NCI-H1105 treated with DMSO at 0.1 percent for 48 hours (cell line): ENCODE measurements at regions not wholly inside any gene's neighbourhood (a gene's known extent, or its start where the extent isn't known, plus 50 kb on each side); places are given as distances from the start of the nearest gene placed in this dataset.
A peak's percentile ranks its signal among the peaks of the same experiment; 100 is the strongest.

ENCODE experiments used
- DNase-seq: peaks from one replicate; lab custom pipeline; 2025; lab: John Stamatoyannopoulos, UW

DNA sequence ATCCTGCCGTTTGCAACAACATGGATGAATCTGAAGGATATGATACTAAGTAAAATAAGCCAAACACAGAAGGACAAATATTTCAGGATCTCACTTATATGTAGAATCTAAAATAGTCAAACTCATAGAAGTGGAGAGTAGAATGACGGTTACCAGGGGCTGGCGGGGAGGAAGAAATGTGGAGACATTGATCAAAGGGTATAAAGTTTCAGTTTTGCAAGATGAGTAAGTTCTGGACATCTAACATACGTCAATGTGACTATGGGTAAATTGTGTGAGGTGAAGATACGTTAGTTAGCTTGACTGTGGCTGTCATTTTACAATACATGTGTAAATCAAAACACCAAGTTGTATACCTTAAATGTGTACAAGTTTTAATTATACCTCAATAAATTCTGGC, 200.3 kb downstream of the SNX18 start:
- DNase-seq: no peak

DNA sequence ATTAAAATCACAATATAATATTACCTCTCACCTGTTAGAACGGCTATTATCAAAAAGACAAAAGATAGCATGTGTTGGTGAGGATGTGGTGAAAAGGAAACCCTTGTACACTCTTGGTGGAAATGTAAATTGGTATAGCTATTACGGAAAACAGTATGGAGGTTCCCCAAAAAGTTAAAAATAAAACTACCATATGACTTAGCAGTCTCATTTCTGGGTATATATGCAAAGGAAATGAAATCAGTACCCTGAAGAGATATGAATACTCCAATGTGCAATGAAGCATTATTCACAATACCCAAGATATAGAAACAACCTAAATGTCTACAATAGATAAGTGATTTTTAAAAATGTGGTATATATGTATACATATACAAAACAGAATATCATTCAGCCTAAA, 199.9 kb downstream of the SNX18 start:
- no peak for DNase-seq

DNA sequence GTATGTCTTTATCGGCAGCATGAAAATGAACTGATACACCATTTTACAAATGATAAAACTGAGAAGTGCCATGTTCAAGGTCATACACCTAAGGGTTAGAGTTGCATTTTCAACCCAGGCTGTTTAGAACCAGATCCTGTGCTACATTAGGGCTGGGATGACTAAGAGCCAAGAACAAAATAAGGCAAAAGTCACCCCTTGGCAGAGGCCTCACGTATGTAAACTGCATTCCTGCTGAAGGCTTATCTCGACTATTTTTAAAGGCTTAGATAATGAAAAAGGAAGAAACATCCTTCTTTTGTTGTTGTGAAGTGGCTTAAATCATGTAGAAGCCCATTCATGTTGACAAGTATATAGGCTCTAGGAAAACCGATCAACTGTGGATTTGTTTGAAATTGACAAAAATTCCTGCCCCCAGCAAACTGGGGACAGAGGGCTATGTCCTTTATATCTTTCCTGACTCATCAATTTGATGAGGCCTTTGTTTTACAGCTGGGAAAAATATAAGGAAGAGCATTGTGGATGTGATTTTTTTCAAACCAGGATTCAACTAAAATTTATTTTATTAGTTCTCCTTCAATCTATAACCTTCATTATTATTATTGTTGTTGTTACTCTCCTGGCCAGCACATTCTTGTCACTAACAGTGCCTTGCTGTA, 196.5 kb downstream of the SNX18 start:
- DNase-seq: no peak

DNA sequence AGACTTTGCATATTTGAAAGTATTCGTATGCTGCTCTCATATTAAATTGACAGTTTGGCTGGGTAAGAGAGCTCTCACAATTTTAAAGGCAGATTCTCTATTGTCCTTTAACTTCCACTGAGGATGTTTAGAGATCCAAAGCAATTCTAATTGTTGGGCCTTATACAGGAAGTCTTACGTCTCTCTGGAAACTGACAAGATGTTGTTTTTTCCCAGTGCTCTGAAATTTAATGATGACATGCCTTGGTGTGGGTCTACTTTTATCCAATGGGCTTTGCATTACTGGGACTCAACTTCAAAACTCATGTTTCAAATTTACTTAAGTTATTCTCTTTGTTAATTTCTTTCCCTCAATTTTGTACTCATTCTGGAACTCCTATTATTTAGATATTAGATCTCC, 191.5 kb downstream of the SNX18 start:
- DNase-seq: no peak

DNA sequence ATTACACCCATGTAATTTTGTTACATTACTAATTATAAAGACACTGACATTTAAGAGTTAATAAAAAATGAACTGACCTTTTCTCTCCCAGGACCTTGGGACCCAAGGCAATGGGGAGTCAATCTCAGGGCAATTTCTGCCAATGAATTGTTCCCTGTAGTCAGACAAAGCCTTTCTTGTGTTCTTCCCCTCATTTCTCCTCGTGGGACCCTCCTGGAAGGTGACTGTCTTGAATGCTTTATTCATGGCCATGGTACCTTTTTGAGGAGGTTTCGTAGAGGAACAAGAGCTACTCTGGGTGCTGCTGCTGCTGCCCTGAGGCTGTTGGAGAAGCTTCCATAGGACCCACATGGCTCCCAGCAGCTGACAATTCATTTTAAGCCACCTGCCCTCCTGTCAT, 190.3 kb downstream of the SNX18 start:
- no peak for DNase-seq

DNA sequence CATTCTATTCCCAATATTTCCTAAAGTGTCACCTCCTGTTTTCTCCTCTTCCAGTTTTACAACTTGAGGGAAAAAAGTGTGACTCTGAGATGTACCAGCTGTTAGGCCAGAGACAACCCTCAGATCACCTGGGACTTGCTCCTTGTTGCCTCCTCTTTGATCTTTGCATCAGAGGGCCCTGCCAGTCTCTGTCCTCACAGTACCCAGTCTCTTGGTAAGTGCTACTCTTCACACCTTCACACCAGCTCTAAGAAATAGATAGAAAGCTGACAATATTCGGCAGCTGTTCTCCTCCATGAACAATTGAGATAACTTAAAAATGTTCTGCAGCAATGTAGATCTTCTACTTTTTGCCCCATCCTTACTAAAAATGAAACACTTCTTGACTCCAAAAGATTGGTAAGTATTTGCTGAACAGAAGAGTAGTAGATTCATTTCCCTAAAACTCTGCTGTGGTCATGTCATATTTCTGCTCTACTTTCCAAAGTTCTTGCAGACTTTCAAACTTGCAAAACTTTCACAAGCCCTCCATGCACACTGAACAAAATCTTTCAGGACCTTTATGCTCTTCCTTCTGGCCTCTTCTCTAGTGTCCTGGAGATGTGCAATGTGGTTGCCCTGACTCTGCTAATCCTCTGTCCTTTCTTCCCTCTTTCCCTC, 188.6 kb downstream of the SNX18 start:
- no peak for DNase-seq

DNA sequence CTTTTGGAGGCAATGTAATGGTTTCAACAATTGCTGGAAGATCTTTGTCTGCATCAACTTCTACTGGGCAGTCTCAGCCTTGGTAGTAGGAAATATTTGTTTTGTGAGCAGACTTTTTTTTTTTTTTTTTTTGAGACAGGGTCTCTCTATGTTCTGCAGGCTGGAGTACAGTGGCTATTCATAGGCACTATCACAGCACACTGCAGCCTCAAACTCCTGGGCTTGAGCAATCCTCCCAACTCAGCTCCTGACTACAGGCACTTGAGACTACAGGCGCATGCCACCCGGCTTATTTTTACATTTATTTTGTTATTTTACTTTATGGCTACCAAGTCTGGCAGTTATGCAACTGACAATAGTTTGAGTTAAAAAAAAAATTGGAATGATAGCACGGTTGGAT, 187.3 kb downstream of the SNX18 start:
- no peak for DNase-seq

DNA sequence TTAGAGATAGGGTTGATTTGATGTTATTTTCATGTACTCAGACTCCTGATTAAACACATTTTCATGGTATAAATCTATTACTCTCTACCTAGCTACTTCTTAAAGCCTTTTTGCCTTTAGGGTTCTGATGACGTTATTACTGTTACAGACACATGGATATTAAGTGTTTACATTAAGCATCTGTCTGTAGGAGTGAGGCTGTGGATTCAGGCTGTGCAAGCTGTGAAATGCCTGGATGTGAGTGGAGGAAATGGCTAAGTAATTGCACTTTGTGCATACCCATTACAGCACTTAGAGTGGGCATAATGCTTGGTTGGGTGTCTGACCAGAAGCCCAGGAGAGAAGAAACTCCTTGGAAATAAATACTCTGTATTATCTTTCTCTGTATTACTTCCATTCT, 186.8 kb downstream of the SNX18 start:
- DNase-seq: no peak

DNA sequence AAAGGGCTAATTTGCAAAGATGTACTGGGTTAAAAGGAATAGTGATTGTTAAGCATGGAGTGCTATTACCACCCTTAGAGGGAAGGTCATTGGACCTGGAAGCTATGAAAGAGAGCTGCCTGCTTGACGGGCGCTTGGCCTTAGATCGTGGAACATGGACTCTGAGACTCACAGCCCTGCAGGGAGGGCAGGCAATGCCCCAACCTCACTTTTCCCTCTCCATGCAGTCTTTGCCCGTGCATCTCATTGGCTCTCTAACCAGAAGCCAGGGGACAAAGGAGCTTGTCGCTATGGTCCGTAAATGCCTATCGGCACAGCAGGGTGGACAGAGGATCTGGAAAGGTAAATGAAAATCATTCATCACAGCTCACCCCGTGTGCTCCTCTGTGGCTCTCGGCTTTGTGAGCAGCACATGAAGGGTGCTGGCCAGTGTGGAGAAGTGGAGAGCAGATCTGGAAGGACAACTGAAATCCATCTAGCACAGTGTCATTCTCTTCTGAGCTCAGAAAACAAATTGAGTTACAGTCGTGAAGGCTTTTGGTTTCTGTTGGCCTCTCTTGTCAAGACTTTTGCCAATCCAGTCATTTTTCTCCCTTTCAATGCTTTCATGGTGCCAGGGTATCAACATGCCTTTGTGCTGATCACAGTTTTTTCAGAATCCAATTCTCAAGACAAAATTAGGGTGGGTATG, 186.2 kb downstream of the SNX18 start:
- no peak for DNase-seq

DNA sequence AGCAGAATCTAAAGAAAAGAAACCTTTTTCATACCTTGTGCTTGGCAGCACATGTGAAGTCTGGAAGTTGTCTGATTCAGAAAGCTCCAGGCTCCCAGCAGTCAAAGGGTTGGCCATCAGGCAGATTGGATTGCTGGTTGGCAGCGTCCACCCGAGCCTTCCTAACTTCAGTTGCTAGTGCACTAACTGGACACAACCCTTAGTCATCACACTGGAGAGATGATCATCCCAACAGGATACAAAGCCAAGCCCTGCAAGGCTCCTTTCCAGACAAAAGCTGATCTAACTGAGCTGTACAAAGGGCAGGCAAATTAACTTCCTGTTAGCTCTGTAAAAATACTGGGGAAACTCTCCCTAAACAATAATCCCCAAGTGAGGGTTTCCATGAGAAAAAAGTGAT, 185.6 kb downstream of the SNX18 start:
- DNase-seq: no peak

DNA sequence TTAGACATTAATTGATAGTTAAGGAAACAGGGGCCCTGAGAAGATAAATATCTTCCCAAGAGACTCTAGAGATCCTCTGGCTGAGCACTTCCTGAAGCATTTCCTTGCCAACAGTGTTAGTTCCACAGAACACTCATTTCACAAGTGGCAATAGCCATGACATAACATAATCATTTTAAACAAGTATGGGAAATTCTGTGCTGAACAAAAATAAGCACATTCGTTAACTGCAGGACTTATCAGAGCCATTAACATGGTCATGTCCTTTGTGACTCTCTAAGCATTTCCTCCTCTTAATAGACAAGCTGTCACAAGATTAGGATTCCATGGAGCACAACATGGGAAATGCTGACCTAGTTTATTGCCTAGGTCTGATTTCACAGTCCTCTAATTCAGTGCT, 184.9 kb downstream of the SNX18 start:
- DNase-seq: no peak

DNA sequence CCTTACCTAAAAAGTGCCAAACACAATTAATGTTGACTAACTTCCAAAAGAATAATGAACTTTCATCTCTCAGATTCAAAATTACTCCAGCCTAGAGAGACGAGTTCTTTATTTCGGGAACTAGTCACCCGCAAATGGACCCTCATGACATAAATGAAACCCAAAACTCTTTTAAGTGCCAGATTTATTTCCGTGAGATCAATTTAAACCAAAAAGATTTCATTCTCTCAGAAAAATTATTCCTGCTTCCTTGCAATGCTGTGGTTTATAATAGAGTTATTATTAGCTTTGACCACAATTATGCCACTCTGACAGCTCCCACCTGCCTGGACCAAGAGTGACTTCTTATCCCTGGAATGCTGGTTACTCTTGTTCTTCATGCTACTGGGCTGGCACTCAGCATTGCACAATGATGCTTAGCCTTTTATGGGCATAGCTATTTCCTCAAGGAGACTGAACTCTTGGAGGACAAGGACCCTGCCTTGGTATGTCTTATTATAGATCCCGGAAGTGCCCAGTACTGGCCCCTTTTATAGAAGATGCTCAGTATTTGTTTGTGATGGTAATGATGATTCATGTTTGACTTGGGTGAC, 183.5 kb downstream of the SNX18 start:
- peak; percentile 9 for DNase-seq

DNA sequence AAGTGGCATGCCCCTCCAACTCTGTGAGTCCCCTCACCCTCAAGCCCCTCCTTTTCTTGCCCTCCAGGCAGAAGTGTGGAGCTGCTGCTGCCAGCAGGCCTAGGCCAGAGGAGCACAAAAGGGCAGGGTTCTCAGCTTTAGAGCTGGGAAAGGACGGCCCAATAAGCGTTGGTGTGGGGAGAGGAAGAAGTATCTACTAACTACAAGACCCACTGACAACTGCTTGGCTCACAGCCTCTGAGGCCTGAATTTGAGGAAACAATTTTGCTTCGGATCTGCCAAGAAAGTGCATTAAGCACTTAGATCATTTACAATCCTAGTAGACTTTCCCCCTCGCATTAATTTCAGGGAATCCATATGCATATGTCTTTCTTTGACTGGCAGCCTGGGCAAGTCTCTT, 179.4 kb downstream of the SNX18 start:
- DNase-seq: no peak

DNA sequence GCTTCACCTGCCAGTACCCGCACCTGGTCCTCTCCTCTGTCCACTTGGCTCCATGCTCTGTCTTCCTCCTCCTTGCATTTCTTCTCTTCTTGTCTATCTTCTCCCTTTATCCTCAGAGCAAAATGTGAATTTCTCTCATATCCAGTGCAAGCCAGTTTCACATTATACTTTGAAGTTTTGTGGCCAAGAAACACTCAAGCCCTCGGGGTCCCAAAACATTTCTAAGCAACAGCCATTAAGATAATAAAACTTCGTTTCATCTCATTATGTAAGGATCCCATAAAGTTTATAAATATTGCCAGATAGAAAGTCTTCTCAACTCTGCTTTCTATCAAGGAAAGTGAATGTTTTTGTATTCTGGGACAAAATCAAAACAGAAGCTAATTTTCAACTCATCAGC, 178.8 kb downstream of the SNX18 start:
- DNase-seq: no peak

DNA sequence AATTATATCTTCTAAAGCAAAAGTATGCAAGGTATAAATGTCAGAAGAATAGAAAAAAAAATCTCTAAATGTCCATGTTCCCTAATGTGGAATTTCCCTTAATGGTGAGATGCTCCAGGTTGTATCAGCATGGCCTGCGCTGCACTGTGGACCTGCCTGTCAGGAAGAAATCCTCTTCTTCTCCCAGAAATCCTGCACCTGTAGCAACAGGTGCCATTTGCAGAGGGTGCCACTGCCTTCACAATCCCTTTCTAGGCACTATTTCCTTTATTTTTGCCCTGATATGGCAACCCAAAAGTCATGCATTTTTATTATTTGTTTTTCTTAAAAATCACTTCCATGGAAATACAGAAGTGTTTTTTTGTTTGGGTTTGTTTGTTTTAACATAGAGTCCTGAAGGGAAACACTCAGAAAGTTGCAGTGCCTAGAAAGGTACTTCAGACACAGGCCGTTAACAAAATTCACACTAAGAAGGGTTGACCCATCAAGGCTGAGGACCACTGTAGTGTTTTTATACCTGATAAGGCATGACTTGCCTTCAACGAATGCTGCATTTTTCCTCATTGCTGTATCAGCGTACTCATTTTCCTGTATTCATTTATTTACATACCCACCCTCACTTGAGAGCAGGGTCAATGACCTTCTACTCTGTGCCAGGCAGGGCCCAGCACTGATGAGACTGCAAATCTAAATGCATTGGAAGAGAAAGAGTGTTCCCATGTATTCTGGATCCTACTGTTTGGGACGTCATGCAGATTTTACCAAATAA, 177.8 kb downstream of the SNX18 start:
- no peak for DNase-seq

DNA sequence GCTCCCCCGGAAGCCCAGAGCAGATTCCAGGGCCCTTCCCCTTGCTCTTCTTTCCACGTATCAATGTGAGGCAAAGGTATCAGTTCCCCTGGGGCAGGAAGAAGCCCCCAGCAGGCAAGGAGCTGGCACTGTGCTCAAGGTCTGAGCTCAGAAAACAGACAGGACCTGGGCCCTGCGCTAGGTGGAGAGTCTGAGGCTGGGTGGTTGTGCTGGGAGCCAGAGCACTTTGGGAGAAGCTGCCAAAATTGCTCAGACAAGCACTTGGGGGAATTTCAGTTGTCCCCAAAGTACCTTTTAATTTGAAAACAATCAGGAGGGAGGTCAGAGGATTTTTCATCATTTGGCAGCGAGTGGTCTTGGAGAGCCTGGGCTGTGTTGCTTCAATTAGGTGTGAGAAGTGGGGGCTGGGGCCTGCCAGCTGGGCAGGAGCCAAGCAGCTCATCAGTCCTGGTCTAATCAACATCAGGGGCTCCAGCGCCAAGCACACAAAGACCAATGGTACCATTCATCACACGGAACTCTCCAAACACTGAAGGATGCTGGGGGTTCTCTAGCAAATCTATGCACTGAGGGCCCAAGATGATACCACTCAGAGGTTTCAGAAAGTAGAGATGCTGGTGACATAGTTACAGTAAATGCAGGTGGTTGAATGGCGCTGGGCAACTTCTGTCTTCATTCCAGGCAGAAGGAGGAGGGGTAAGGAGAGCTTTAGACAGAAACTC, 176.5 kb downstream of the SNX18 start:
- DNase-seq: peak; percentile 86

DNA sequence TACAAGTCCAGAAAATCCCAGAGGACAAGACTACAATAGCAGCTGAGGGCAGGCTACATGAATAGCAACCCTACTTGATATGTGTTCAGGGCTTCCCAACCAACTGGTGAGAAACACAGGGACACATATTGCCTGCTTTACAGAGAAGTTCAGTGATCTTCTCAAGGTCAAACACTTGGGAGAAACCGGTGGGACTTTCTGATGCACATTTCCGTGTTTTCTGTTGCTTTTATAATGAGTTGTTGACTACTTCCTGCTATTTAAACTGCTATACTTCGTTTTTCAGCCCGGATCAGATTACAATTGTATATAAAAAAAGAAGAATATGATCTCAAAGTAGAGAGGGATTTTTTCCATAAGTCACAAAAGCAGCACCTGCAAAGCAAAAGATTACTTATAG, 175.1 kb downstream of the SNX18 start:
- DNase-seq: no peak

DNA sequence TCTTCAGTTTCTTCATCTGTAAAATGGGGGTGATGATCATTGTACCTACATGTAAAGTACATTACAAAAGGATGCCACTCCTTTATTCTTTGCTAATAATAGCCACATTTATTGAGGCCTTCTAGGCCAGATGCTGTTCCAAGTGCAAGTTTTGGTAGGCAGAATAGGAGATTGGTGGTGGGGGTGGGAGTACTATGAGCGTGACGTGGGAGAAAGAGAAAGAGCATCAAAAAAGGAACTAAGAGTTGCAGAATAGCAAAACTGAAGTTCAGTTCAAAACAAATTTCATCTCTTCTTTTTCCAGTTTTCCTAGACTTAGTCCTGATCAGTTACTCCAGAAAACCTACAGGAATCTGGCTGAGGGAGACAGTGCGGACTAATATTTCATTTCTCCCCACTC, 174.1 kb downstream of the SNX18 start:
- DNase-seq: no peak

DNA sequence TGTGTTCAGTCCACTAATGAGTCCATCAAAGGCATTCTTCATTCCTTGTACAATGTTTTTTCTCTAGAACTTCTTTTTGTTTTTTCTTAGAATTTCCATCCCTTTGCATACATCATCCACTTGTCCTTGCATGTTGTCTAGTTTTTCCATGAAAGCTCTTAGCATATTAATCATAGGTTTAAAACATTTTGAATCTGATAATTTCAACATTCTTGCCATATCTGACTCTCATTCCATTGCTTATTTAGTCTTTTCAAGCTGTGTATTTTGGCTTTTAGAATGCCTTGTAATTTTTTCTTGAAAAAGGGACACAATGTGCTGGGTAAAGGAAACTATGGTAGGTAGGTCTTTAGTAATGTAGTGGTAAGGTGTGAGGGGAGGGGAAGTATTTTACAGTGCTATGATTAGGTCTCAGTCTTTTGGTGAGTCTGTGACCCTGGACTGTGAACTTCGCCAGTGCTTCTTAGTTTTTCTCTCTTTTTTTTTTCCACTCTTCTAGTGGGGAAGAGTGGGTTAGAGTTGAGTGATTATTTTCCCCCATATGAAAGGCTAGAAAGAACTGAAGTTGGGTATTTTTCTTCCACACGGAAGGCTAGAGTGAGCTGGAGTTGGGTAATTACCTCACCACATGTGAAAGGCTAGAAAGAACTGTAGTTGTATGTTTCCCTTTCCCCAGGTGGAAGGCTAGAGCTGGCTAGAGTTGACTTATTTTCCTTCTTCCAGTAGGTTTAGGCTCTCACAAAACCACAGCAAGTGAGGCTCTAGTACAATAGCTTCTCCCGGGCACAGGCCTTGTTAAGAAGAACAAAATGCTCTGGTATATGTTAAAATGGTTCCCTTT, 172.1 kb downstream of the SNX18 start:
- DNase-seq: no peak

DNA sequence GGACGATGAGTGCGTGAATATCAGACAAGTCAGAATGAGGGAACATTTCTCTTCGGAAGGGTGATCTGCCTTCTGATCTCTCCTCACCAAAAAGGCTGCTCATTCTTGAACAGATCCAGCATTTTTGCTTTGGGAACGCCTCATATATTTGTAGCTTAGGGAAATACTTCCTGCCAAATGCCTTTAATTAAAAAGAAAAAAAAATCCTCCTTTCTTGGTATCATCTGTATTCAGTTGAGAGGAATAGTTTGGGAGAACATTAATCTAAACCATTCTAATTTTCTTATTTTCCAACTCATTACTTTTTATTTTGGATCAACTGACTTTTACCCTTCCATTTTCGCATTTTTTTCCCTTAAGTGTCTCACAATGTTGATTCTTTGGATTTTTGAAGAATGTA, 163.4 kb downstream of the SNX18 start:
- no peak for DNase-seq

DNA sequence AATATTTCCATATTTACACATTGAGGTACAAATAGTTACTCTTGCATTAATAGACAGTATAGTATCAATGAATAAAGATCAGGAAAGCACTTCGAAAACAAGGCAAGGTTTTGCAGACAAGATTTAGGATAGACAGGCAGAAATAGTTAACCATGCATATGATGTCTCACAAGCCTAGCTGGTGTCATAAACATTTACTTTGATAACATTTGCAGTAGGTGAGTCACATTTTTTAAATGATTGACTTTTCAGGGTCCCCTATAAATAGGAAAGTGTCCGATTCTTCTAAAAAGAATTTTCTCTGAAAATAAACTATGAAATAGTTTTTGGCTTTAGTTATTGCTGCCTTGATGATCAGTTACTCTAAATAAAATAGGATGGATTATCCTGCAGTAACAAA, 162.1 kb downstream of the SNX18 start:
- no peak for DNase-seq
